HG02571 (cell line): ENCODE measurements at regions not wholly inside any gene's neighbourhood (a gene's known extent, or its start where the extent isn't known, plus 50 kb on each side); places are given as distances from the start of the nearest gene placed in this dataset.
"Not testable (repeated sequence)": the region's sequence is repeated elsewhere in the genome, so short reads cannot be mapped to it uniquely, and the experiment has no call there.

ENCODE experiments used
- ATAC-seq: cut with Tn5 transposase; IDR thresholded peaks from one replicate; pipeline ENCODE4 v1.9.1; 2021; ENCODE audit warnings: mild to moderate bottlenecking, moderate library complexity; ENCODE audit not compliant: unreplicated experiment

GRCh38 chr4:84298023-84298718, 200.9 kb downstream of the NKX6-1 start:
- ATAC-seq, result no peak

- ATAC-seq, result no peak
Measured at GRCh38 chr4:84291969-84292368, 207.1 kb downstream of the NKX6-1 start.

- no peak for ATAC-seq
Measured at GRCh38 chr4:84286048-84286447, 213.0 kb downstream of the NKX6-1 start.

GRCh38 chr4:84279678-84280077, 219.4 kb downstream of the NKX6-1 start:
- ATAC-seq, result no peak

- no peak for ATAC-seq
Measured at GRCh38 chr4:84277923-84278322, 221.2 kb downstream of the NKX6-1 start.

- ATAC-seq, result no peak
Measured at GRCh38 chr4:84276752-84277151, 222.3 kb downstream of the NKX6-1 start.

GRCh38 chr4:84269536-84270044, 229.5 kb downstream of the NKX6-1 start:
- ATAC-seq, result no peak

GRCh38 chr4:84264652-84265051, 234.4 kb downstream of the NKX6-1 start:
- ATAC-seq, result no peak

GRCh38 chr4:84263415-84263814, 235.7 kb downstream of the NKX6-1 start:
- no peak for ATAC-seq

- ATAC-seq, result no peak
Measured at GRCh38 chr4:84260495-84260894, 238.6 kb downstream of the NKX6-1 start.

GRCh38 chr4:84258905-84259830, 239.9 kb downstream of the NKX6-1 start:
- peak; percentile 65 for ATAC-seq

- no peak for ATAC-seq
Measured at GRCh38 chr4:84254537-84254936, 244.6 kb downstream of the NKX6-1 start.

GRCh38 chr4:84249521-84249920, 249.6 kb downstream of the NKX6-1 start:
- no peak for ATAC-seq

GRCh38 chr4:84245042-84245441, 254.1 kb downstream of the NKX6-1 start:
- not testable (repeated sequence) for ATAC-seq

GRCh38 chr4:84244346-84244801, 254.7 kb downstream of the NKX6-1 start:
- not testable (repeated sequence) for ATAC-seq

- ATAC-seq, result no peak
Measured at GRCh38 chr4:84243685-84244084, 255.4 kb downstream of the NKX6-1 start.

- ATAC-seq, result no peak
Measured at GRCh38 chr4:84239278-84239845, 259.7 kb downstream of the NKX6-1 start.

- no peak for ATAC-seq
Measured at GRCh38 chr4:84238247-84239090, 260.6 kb downstream of the NKX6-1 start.

GRCh38 chr4:84237008-84237407, 262.1 kb downstream of the NKX6-1 start:
- no peak for ATAC-seq

GRCh38 chr4:84235126-84235944, 263.8 kb downstream of the NKX6-1 start:
- peak; percentile 99 for ATAC-seq
